A549 (cell line): ENCODE measurements at regions not wholly inside any gene's neighbourhood (a gene's known extent, or its start where the extent isn't known, plus 50 kb on each side); places are given as distances from the start of the nearest gene placed in this dataset.

ENCODE experiments used
- ATAC-seq, 2 experiments: fragments of 200-7000 bp in 1 of 2; fragments of >200 bp in 1 of 2; cut with Nextera tagmentation in 1 of 2; cut with Tn5 transposase in 1 of 2; 3 replicates each; pipeline versions ENCODE4 v1.8.0 to v1.9.1; 2018 to 2020; ENCODE audit warnings: mild to moderate bottlenecking in 1 of 2, moderate library complexity in 1 of 2
- CTCF ChIA-PET: fragments of 300-600 bp; sonication (Branson Sonifier 250); formaldehyde crosslinking; extraction: SDS; loops from one replicate; lab custom pipeline; 2021; ENCODE audit warnings: antibody characterized with exemption, inconsistent platforms; lab: Yijun Ruan, JAX
- POLR2A ChIA-PET: fragments of 350-600 bp; formaldehyde crosslinking; extraction: SDS; loops from one replicate; lab custom pipeline; 2021; ENCODE audit warnings: antibody characterized with exemption, inconsistent platforms; lab: Yijun Ruan, JAX
- DNase-seq, 2 experiments: peaks; one replicate each; pipeline versions ENCODE4 v3.0.0 to v3.0.0-alpha.2; 2011 to 2016; ENCODE audit warnings: low read depth in 1 of 2, low spot score in 1 of 2
- FAIRE-seq: peaks from 2 replicates; lab custom pipeline; 2011; peaks lifted over from hg19 to GRCh38; lab: Jason Lieb, UNC
- H3K27ac ChIP-seq, 2 experiments: fragments of >200 bp; sonication (Bioruptor Twin); formaldehyde crosslinking; 3 replicates each; pipeline ENCODE4 v1.5.1; 2016 to 2017
- H3K4me1 ChIP-seq: fragments of >200 bp; sonication (Bioruptor Twin); formaldehyde crosslinking; 3 replicates; pipeline ENCODE4 v1.6.1; 2016
- H3K4me2 ChIP-seq: fragments of >200 bp; sonication (Bioruptor Twin); formaldehyde crosslinking; 3 replicates; pipeline ENCODE4 v1.6.1; 2016
- H3K4me3 ChIP-seq: fragments of >200 bp; sonication (Bioruptor Twin); formaldehyde crosslinking; 3 replicates; pipeline ENCODE4 v1.5.1; 2016
- H3K9me3 ChIP-seq: fragments of >200 bp; sonication (Bioruptor Twin); formaldehyde crosslinking; 3 replicates; pipeline ENCODE4 v1.6.1; 2016
- BHLHE40 ChIP-seq: IDR thresholded peaks from 2 replicates; pipeline ENCODE4 v1.6.1; 2012; ENCODE audit warnings: low read depth, low read length, inconsistent platforms
- CBX8 ChIP-seq: fragments of 200-600 bp; sonication (generic); IDR thresholded peaks from 2 replicates; pipeline ENCODE4 v1.6.1; 2016
- CEBPB ChIP-seq, 2 experiments: fragments of >200 bp in 1 of 2; sonication (Bioruptor Twin) in 1 of 2; formaldehyde crosslinking in 1 of 2; IDR thresholded peaks; 2 replicates each; pipeline ENCODE4 v1.6.1; 2012 to 2016
- CHD4 ChIP-seq: fragments of 200-600 bp; sonication (generic); IDR thresholded peaks from 2 replicates; pipeline ENCODE4 v1.6.1; 2016; ENCODE audit warnings: antibody characterized with exemption, mild to moderate bottlenecking, borderline replicate concordance
- EP300 ChIP-seq, 2 experiments: fragments of >200 bp; sonication (Bioruptor Twin); formaldehyde crosslinking; IDR thresholded peaks; 2 replicates in 1 of 2; 3 replicates in 1 of 2; pipeline ENCODE4 v1.6.1; 2016 to 2017
- ESRRA ChIP-seq: fragments of 150-350 bp; IDR thresholded peaks from 2 replicates; pipeline ENCODE4 v1.6.1; 2014; ENCODE audit warnings: mild to moderate bottlenecking, low read length, borderline replicate concordance
- FOSL2 ChIP-seq, 2 experiments: fragments of 450-650 bp in 1 of 2; fragments of >200 bp in 1 of 2; sonication (Bioruptor Twin) in 1 of 2; formaldehyde crosslinking; IDR thresholded peaks; 2 replicates each; pipeline versions ENCODE4 v1.5.0 to v1.6.1; 2016 to 2020; ENCODE audit warnings: mild to moderate bottlenecking in 1 of 2, moderate library complexity in 1 of 2
- GATA3 ChIP-seq: IDR thresholded peaks from 2 replicates; pipeline ENCODE4 v1.6.1; 2012; ENCODE audit warnings: borderline replicate concordance
- HES2 ChIP-seq: fragments of >200 bp; sonication (Bioruptor Twin); formaldehyde crosslinking; IDR thresholded peaks from 2 replicates; pipeline ENCODE4 v1.6.1; 2016
- HEYL ChIP-seq: fragments of 250-450 bp; sonication (Bioruptor Pico); IDR thresholded peaks from 2 replicates; pipeline ENCODE4 v1.8.0; 2021; ENCODE audit warnings: mild to moderate bottlenecking, moderate library complexity
- HOXA7 ChIP-seq: fragments of 250-450 bp; sonication (Bioruptor Pico); IDR thresholded peaks from 2 replicates; pipeline ENCODE4 v1.5.0; 2020; ENCODE audit warnings: mild to moderate bottlenecking, moderate library complexity
- HOXB5 ChIP-seq: fragments of 250-450 bp; sonication (Bioruptor Pico); IDR thresholded peaks from 2 replicates; pipeline ENCODE4 v1.5.0; 2020; ENCODE audit warnings: mild to moderate bottlenecking, moderate library complexity
- JUN ChIP-seq, 2 experiments: fragments of >200 bp; sonication (Bioruptor Twin); formaldehyde crosslinking; IDR thresholded peaks; 2 replicates in 1 of 2; 3 replicates in 1 of 2; pipeline ENCODE4 v1.6.1; 2016 to 2017
- JUNB ChIP-seq: fragments of >200 bp; sonication (Bioruptor Twin); formaldehyde crosslinking; IDR thresholded peaks from 2 replicates; pipeline ENCODE4 v1.6.1; 2016
- MAFK ChIP-seq: fragments of 450-650 bp; IDR thresholded peaks from 2 replicates; pipeline ENCODE4 v1.6.1; 2014; ENCODE audit not compliant: partially characterized antibody
- MAZ ChIP-seq: fragments of 150-350 bp; IDR thresholded peaks from 2 replicates; pipeline ENCODE4 v1.6.1; 2014; ENCODE audit warnings: antibody characterized with exemption, low read depth, low read length, borderline replicate concordance
- MYC ChIP-seq: IDR thresholded peaks from 2 replicates; pipeline ENCODE4 v1.6.1; 2012; ENCODE audit warnings: mild to moderate bottlenecking, inconsistent platforms, low read length, improper control_type of control experiment, borderline replicate concordance
- NFE2L2 ChIP-seq: fragments of 150-350 bp; conservative IDR thresholded peaks from 2 replicates; pipeline ENCODE4 v1.6.1; 2014; ENCODE audit warnings: low read length
- POLR2A ChIP-seq: IDR thresholded peaks from 2 replicates; pipeline ENCODE4 v1.6.1; 2012; ENCODE audit warnings: mild to moderate bottlenecking, low read length
- POLR2AphosphoS2 ChIP-seq: conservative IDR thresholded peaks from 2 replicates; pipeline ENCODE4 v1.6.1; 2012; ENCODE audit warnings: low read length, improper control_type of control experiment, inconsistent platforms
- RCOR1 ChIP-seq: fragments of 150-350 bp; IDR thresholded peaks from 2 replicates; pipeline ENCODE4 v1.6.1; 2014; ENCODE audit warnings: antibody characterized with exemption, low read length, low read depth
- RFX5 ChIP-seq: fragments of 450-650 bp; IDR thresholded peaks from 2 replicates; pipeline ENCODE4 v1.7.1; 2014; ENCODE audit warnings: antibody characterized with exemption, mild to moderate bottlenecking, moderate library complexity
- RNF2 ChIP-seq: fragments of 200-600 bp; sonication (generic); IDR thresholded peaks from 2 replicates; pipeline ENCODE4 v1.6.1; 2016; ENCODE audit warnings: low read depth, mild to moderate bottlenecking, antibody characterized with exemption, moderate library complexity, borderline replicate concordance
- SREBF2 ChIP-seq: fragments of 450-650 bp; IDR thresholded peaks from 2 replicates; pipeline ENCODE4 v1.6.1; 2014; ENCODE audit warnings: mild to moderate bottlenecking, moderate library complexity
- TFCP2L1 ChIP-seq: fragments of 250-450 bp; sonication (Bioruptor Pico); IDR thresholded peaks from 2 replicates; pipeline ENCODE4 v1.5.0; 2021; ENCODE audit warnings: mild to moderate bottlenecking
- ZFP36 ChIP-seq: fragments of 450-650 bp; IDR thresholded peaks from 2 replicates; pipeline ENCODE4 v1.6.1; 2014; ENCODE audit warnings: borderline replicate concordance; ENCODE audit not compliant: partially characterized antibody
- WGBS: methylation state at CpG from one replicate; pipeline ENCODE4 v1.1.6; 2017; ENCODE audit errors: missing lambda C conversion rate; 5-methylcytosine and 5-hydroxymethylcytosine counted together
- TF ChIP-seq, protein P1 (sequence below): IDR thresholded peaks from 2 replicates; pipeline ENCODE4 v1.6.1; 2012; ENCODE audit warnings: low read depth, borderline replicate concordance

GRCh38 chr5:74341221-74341620 is 299.3 kb downstream of the ENC1 start:
- WGBS: 65% methylated on average over 2 of the region's 2 CpGs
- ChIA-PET POLR2A (interaction anchor here (0.9 kb wide), 1 partner anchor 300 kb away, joined by 3 read pairs; the partner anchor contains the start of gene ENC1), CTCF (interaction anchor here (1.8 kb wide), 1 partner anchor 9 kb away, joined by 5 read pairs; no protein-coding TSS in a partner anchor)
- Histone ChIP-seq H3K27ac (peak overlapping the region in 1 of 2 experiments; percentile 40; a peak in 3 of 6 replicates), H3K4me1 (peaks cover 27% of the 10 kb centered on the region), H3K4me3 (no peak overlapping the region), H3K9me3 (0 out of 3 replicates have a peak, but pooled peaks cover 3% of the 10 kb centered on the region)
- DNase-seq (no peak), FAIRE-seq (peak; percentile 80), ATAC-seq (no peak)
- TF ChIP-seq CEBPB (IDR thresholded peaks at IDR 0.05) (no peak), MAFK (no peak), MYC (no peak), TFCP2L1 (CRISPR knock-in tag) (no peak), BHLHE40 (no peak), RFX5 (no peak)
- TF ChIP-seq, all 56 proteins: peak for 0
- no peak overlapping the region for H3K4me2 ChIP-seq

- FAIRE-seq: no peak
- no peak for DNase-seq
- ChIA-PET CTCF (interaction anchor here (0.6 kb wide), 1 partner anchor 23 kb away, joined by 3 read pairs; no protein-coding TSS in a partner anchor), POLR2A (no interaction called here)
- Histone ChIP-seq H3K27ac (no peak overlapping the region; a peak in 1 of 6 replicates), H3K9me3 (no peaks in the 10 kb centered on the region), H3K4me2 (no peak overlapping the region), H3K4me3 (no peak overlapping the region), H3K4me1 (peaks cover 27% of the 10 kb centered on the region)
- 96% methylated on average over 5 of the region's 5 CpGs for WGBS
- no peak for ATAC-seq
- TF ChIP-seq JUNB (no peak), SREBF2 (no peak)
Measured at GRCh38 chr5:74340476-74340875, 300.1 kb downstream of the ENC1 start.

- no peak for FAIRE-seq
Measured at GRCh38 chr5:74337984-74338310, 302.6 kb downstream of the ENC1 start.

DNA sequence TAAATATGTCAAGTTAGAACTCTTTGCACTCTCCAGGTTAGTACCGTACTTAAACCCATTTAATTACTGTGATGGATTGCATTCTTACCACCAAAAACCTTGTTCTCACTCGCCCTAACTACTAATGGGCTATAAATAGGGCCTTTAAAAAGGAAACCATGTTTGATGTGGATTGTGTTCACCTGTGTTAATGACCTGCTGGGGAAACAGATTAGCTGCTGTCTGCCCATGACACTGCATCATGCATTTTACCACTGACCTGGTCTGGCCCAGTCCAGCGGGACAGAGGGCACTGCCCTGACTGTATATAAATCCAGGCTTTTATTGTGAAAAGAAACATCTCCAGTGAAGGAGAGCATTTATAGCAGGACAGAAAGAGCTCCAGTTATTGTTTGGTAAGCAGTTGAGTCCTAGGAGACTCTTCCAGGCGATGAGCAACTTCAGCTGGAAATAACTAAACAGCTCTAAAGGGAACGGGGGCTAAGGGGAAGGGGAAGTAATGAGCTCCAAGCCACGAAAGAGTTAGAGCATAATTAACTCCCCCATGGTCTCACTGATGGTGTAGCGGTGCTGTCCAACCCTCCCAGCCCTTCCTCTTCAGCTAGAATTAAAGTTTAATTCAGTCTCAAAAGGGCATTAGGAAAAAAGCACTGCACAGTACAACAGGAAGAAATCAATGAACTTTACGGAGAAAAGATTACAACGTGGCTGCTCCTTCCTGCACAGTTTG is 303.1 kb downstream of the ENC1 start:
- ATAC-seq: no peak
- no peak overlapping the region for H3K4me3 ChIP-seq
- ChIA-PET CTCF (interaction anchor here (0.8 to 1.1 kb wide), 2 partner anchors 9 to 42 kb away, joined by 3 read pairs; no protein-coding TSS in a partner anchor), POLR2A (no interaction called here)
- no peak overlapping the region for H3K27ac ChIP-seq
- DNase-seq: no peak
- 72% methylated on average over 9 of the region's 9 CpGs for WGBS
- no peak for FAIRE-seq
- TF ChIP-seq TFCP2L1 (CRISPR knock-in tag) (no peak), HES2 (no peak), POLR2AphosphoS2 (no peak), ESRRA (no peak), MAFK (no peak), HEYL (CRISPR knock-in tag) (no peak), MYC (no peak), EP300 (IDR thresholded peaks at IDR 0.05) (no peak), MAZ (no peak), GATA3 (no peak), FOSL2 (IDR thresholded peaks at IDR 0.05) (no peak), FOSL2 (CRISPR knock-in tag; IDR thresholded peaks at IDR 0.05) (no peak), JUN (IDR thresholded peaks at IDR 0.05) (no peak), HOXB5 (CRISPR knock-in tag) (no peak), POLR2A (no peak), NFE2L2 (no peak), CBX8 (no peak)
- TF ChIP-seq, protein P1, sequence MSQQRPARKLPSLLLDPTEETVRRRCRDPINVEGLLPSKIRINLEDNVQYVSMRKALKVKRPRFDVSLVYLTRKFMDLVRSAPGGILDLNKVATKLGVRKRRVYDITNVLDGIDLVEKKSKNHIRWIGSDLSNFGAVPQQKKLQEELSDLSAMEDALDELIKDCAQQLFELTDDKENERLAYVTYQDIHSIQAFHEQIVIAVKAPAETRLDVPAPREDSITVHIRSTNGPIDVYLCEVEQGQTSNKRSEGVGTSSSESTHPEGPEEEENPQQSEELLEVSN: no peak
- H3K9me3 ChIP-seq: no peaks in the 10 kb centered on the region
- peaks cover 7% of the 10 kb centered on the region for H3K4me1 ChIP-seq
- no peak overlapping the region for H3K4me2 ChIP-seq

More at GRCh38 chr5:74337984-74338310, 302.6 kb downstream of the ENC1 start:
- DNase-seq (no peak), ATAC-seq (no peak)
- TF ChIP-seq MYC (no peak), RCOR1 (no peak), HOXA7 (CRISPR knock-in tag) (no peak), MAFK (no peak), CHD4 (no peak), HEYL (CRISPR knock-in tag) (no peak), RNF2 (no peak), ZFP36 (no peak)
- TF ChIP-seq, protein P1: no peak
- no peak overlapping the region for H3K27ac ChIP-seq
- peaks cover 12% of the 10 kb centered on the region for H3K4me1 ChIP-seq
- ChIA-PET CTCF (interaction anchor here (1.1 kb wide), 1 partner anchor 42 kb away, joined by 3 read pairs; no protein-coding TSS in a partner anchor), POLR2A (no interaction called here)
- H3K4me2 ChIP-seq: no peak overlapping the region
- no peak overlapping the region for H3K4me3 ChIP-seq
- 93% methylated on average over 1 of the region's 1 CpG for WGBS
- H3K9me3 ChIP-seq: no peaks in the 10 kb centered on the region
